Panc1 (cell line): ENCODE measurements at regions not wholly inside any gene's neighbourhood (a gene's known extent, or its start where the extent isn't known, plus 50 kb on each side); places are given as distances from the start of the nearest gene placed in this dataset.

ENCODE experiments used
- CTCF ChIP-seq: fragments of 450-650 bp; IDR thresholded peaks from 2 replicates; pipeline ENCODE4 v1.5.1; 2017; ENCODE audit warnings: mild to moderate bottlenecking
- POLR2AphosphoS5 ChIP-seq: IDR thresholded peaks from 2 replicates; pipeline ENCODE4 v1.6.1; 2012; ENCODE audit warnings: mild to moderate bottlenecking, low read depth, low read length, moderate library complexity
- REST ChIP-seq, 2 experiments: IDR thresholded peaks; 2 replicates each; pipeline ENCODE4 v1.6.1; 2011 to 2012; ENCODE audit warnings: low read depth in 2 of 2, control low read depth in 1 of 2, low read length in 1 of 2, mild to moderate bottlenecking in 1 of 2, moderate library complexity in 1 of 2; ENCODE audit not compliant: insufficient read depth in 1 of 2
- SIN3A ChIP-seq: IDR thresholded peaks from 2 replicates; pipeline ENCODE4 v1.6.1; 2012; ENCODE audit warnings: low read depth, mild to moderate bottlenecking, low read length, moderate library complexity, borderline replicate concordance; ENCODE audit not compliant: insufficient read depth
- TCF7L2 ChIP-seq: IDR thresholded peaks from 2 replicates; pipeline ENCODE4 v1.6.1; 2011; ENCODE audit warnings: mild to moderate bottlenecking, low read depth, low read length, inconsistent platforms

- TF ChIP-seq CTCF, result no peak
- TF ChIP-seq SIN3A, result no peak
- TF ChIP-seq POLR2AphosphoS5, result no peak
- TF ChIP-seq TCF7L2, result no peak
- TF ChIP-seq REST (IDR thresholded peaks at IDR 0.05; ENCODE audit: insufficient read depth in 1 of 2, low read depth in 2 of 2, low read length in 1 of 2), result no peak
Observed at GRCh38 chr6:166820070-166820469, 136.3 kb downstream of the RNASET2 start.
